ENCODE measurements at regions not wholly inside any gene's neighbourhood (a gene's known extent, or its start where the extent isn't known, plus 50 kb on each side); places are given as distances from the start of the nearest gene placed in this dataset.

- no peak for DNase-seq (ENCODE audit: low read depth)
Measured at GRCh38 chr4:54915276-54915675, 210.1 kb downstream of the KDR start.

GRCh38 chr4:54914781-54915180, 210.6 kb downstream of the KDR start:
- no peak for DNase-seq (ENCODE audit: low read depth)

- no peak for DNase-seq (ENCODE audit: low read depth)
Measured at GRCh38 chr4:54913751-54914526, 211.5 kb downstream of the KDR start.

- DNase-seq (ENCODE audit: low read depth): no peak
Measured at GRCh38 chr4:54912155-54912554, 213.2 kb downstream of the KDR start.

- DNase-seq (ENCODE audit: low read depth): no peak
Measured at GRCh38 chr4:54909961-54910360, 215.4 kb downstream of the KDR start.

- no peak for DNase-seq (ENCODE audit: low read depth)
Measured at GRCh38 chr4:54908763-54909162, 216.6 kb downstream of the KDR start.

- no peak for DNase-seq (ENCODE audit: low read depth)
Measured at GRCh38 chr4:54904953-54905352, 220.4 kb downstream of the KDR start.

GRCh38 chr4:54902976-54903375, 222.4 kb downstream of the KDR start:
- DNase-seq (ENCODE audit: low read depth): no peak

GRCh38 chr4:54902271-54902670, 223.1 kb downstream of the KDR start:
- no peak for DNase-seq (ENCODE audit: low read depth)

GRCh38 chr4:54901202-54901601, 224.2 kb downstream of the KDR start:
- no peak for DNase-seq (ENCODE audit: low read depth)

GRCh38 chr4:54898656-54899340, 226.6 kb downstream of the KDR start:
- DNase-seq (ENCODE audit: low read depth): no peak

GRCh38 chr4:54898056-54898562, 227.3 kb downstream of the KDR start:
- DNase-seq (ENCODE audit: low read depth): no peak

- DNase-seq (ENCODE audit: low read depth): no peak
Measured at GRCh38 chr4:54897590-54897989, 227.8 kb downstream of the KDR start.

- DNase-seq (ENCODE audit: low read depth): no peak
Measured at GRCh38 chr4:54882616-54883015, 224.9 kb downstream of the KIT start.

- no peak for DNase-seq (ENCODE audit: low read depth)
Measured at GRCh38 chr4:54879576-54879975, 221.8 kb downstream of the KIT start.

- DNase-seq (ENCODE audit: low read depth): no peak
Measured at GRCh38 chr4:54877006-54877405, 219.2 kb downstream of the KIT start.

GRCh38 chr4:54872261-54872660, 214.5 kb downstream of the KIT start:
- DNase-seq (ENCODE audit: low read depth): no peak

- no peak for DNase-seq (ENCODE audit: low read depth)
Measured at GRCh38 chr4:54863571-54864255, 206.0 kb downstream of the KIT start.

- no peak for DNase-seq (ENCODE audit: low read depth)
Measured at GRCh38 chr4:54861201-54861600, 203.4 kb downstream of the KIT start.

- DNase-seq (ENCODE audit: low read depth): no peak
Measured at GRCh38 chr4:54855191-54855854, 197.6 kb downstream of the KIT start.

GRCh38 chr4:54852602-54853001, 194.8 kb downstream of the KIT start:
- DNase-seq (ENCODE audit: low read depth): no peak

- DNase-seq (ENCODE audit: low read depth): no peak
Measured at GRCh38 chr4:54852054-54852453, 194.3 kb downstream of the KIT start.

Measured in activated T-helper 1 cell treated with Interleukin-2 at 50 U/mL for 16 hours (primary cell).